ENCODE measurements at regions not wholly inside any gene's neighbourhood (a gene's known extent, or its start where the extent isn't known, plus 50 kb on each side); places are given as distances from the start of the nearest gene placed in this dataset.
A peak's percentile ranks its signal among the peaks of the same experiment; 100 is the strongest.

DNA sequence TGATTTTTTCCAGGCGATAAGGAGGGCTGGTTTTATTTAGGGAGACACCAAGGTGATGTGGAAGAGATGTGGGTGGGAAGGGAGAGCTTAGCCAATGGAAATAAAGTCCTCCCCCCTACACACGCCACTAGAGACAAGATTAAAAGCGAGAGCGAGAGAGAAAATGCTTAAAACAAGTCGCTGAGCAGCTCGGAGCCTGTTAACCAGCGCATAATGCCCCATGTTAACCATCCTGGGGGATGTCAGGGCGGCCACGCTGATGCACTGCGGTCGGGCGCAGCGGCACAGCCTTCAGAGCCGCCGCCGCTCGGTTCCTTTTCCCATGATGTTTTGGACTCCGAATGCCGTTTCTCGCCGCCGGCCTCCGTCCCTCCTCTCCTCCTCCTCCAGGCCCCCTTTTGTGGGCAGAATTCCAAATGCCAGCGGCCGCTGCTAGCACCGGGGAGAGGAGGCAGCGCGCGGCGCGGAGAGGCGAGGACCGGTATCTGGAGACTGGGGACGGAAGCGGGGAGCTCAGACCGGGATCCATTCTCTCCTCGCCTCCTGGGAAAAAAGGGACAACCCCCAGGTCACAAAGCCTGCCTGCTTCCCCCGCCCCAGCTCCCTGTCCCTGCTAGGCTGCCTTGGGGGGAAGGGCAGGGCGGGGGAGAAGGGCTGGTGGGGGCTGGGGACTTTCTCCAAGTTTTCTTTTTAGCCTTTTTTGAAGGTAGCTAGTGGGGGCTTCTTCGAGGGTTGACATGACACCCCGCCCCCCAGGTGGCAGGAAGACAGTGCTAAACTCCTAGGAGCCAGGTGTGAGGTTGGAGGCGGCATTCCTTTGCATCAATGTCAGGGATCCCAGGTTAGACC is 98.1 kb upstream of the CCL2 start:
- no peak for DNase-seq

DNA sequence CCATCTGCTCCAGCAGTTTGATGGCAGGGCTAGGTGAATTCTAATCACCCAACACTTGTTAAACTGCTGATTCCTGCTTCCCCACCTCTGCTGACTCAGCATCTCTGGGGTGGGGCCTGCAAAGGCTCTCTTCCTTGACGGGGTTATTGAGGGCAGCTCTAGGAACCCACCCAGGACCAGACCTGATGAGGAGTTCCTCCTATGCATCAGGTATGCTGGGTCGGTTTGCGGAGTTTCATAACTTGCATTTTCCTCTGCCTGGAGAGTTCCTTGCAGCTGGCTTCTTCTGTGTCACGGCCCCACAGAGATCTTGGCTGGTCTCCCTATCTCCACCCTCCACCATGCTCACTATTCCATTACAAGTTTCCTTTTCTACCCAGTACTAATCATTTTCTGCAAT is 93.4 kb upstream of the CCL2 start:
- no peak for DNase-seq

DNA sequence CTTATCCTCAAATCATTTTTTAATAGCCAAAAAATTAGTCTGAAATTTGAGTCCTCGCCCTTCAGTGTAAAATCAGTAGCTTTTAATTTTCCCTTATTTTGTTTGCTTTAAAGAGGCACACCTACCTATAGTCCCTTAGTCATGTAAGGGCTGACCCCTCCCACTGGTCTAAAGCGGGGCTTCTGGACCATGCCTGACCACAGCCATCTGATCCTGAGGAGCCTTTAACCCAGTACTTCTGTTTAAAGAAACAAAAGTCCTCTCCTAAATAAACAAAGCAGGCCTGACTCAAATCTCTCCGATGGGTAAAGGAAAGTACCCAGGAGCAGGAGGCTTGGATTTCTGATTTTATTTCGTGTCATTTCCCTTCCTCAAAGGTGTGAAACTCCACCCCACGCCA is 92.0 kb upstream of the CCL2 start:
- DNase-seq = no peak

- no peak for DNase-seq
Observed at GRCh38 chr17:34163646-34164045, 91.4 kb upstream of the CCL2 start.

DNA sequence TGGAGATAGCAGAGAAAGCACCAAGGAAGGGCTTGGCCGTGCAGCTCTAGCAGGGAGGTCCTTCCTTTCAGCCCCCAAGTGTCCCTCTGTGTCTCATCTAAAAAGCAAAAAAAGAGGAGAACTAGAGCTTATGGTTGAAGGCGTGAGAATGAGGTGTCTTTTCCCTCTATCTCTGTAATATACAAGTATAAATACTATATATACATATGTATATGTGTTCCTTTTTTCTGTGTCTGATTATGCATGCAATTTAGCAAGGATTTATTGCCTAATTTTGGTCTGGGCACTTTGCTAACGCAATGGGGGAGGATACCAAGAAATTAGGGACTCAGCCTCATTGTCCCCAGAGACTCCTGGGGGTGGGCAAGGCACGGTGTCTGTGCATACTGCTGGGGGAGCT is 90.2 kb upstream of the CCL2 start:
- DNase-seq = no peak

DNA sequence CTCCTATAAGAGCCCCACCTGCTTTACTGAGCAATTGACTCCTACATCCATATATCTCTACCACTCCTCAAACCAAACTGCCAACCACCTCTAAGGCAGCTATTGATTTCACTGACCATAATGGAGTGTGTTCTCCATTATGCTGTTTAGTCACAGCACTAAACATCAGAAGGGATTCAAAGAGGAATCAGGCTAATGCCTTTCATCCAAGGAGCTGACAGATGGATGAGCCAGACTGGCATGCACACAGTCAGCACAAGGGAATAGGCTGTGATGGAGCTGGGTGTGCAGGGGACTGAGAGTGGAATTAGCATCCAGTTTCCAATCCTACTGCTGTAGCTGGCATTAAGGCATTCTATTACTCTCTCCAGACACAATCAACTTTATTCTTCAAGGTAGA is 88.7 kb upstream of the CCL2 start:
- DNase-seq = no peak

DNA sequence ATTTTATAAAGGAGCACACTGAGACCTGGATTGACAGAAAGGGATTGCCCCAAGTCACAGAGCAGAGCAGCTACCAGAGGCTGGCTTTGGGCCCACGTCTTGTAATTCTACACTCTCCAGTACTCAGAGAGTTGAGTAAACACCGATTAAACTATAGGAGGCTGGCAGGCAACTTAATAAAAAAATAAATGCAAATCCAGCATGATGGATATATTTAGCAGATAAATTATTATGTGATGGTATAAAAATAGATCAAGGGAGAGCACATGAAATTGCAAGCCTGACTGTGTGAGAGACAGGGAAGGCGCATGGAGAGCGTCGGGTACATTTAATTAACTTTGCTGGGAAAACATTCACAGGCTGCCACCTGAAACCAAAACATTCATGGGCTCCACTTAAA is 87.7 kb upstream of the CCL2 start:
- DNase-seq = no peak

DNA sequence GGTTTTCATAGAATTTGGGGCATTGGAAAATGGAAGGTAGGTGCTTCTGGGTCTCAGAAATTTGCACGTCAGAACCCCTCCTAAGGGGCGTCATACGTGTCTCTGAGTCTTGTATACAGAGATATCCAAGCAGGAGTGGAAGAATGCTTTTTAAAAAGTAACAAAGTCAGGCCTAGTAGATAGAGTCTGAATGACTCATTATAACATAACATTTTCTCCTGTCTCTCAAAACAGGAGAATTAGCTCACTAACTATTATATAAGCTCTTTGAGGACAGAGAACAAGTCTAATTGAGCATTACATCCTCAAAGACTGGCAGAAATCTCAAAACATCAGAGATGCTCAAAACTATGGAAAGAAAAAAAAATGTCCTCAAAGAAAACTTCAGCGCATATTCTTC is 86.1 kb upstream of the CCL2 start:
- no peak for DNase-seq

- no peak for DNase-seq
Observed at GRCh38 chr17:34169496-34169895, 85.6 kb upstream of the CCL2 start.

DNA sequence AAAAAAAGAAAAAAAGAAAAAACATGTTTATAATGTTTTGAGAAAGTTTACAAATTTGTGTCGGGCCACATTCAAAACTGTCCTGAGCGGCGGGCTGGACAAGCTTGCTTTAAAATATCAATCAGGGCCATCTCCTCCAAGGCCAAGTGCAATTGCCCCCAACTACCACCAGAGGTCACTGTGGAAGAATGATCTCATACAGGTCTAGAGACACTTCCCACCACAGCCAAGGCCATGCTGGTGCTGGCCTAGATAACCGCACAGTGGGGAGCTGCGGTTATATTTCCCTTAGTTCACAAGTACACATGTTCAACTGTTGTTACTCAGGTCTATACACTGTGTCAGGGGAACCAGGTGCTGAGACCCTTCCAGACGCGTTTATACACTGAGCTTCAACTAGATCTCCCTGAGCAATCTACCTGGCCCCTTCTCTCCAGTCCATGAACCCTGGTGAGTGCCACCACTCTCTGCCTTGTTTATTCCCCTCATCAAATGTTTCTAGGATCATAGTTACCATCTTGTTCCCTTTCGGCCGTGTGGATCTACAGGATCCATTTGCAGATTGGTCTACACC is 83.8 kb upstream of the CCL2 start:
- DNase-seq = peak; percentile 32

DNA sequence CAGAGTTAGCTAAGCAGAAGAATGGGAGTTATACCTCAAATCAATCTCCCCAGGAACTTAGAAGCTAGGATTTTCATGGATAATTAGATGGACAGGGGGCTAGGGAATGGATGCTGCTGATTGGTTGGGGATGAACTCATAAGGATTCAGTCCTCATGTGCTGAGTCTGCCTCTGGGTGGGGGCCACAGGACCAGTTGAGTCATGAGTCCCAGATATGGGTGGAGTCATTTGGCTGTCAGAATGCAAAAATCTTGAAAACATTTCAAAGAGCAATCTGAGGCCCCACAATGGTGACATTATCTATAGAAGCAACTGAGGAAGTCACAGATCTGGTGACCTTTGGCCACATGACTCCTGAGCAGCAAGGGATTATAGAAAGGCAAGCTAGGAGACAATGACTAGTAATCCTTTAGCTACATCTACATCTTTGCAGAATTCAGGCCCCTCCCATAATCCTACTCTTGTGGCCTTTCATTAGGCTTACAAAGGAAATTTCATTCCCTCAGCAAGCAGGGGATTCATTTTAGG is 82.6 kb upstream of the CCL2 start:
- no peak for DNase-seq

DNA sequence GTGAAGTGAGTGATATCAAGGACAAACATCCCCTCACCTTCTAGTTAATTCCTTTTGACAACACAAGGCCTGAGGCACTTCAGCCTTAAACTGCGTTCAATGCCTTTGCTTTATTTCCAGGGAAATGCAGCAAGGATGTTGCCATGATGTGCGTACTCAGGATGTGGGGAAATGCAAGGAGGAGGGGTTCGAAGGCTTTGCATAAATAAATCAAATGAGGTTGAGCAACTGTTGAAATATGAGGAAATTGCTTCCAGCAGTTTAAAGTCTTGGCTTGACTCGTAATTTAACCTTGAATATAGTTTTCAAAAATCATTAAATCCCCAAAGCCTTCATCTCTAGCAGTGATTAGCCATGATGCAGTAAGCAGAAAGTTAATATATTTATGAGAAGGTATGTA is 81.8 kb upstream of the CCL2 start:
- no peak for DNase-seq

DNA sequence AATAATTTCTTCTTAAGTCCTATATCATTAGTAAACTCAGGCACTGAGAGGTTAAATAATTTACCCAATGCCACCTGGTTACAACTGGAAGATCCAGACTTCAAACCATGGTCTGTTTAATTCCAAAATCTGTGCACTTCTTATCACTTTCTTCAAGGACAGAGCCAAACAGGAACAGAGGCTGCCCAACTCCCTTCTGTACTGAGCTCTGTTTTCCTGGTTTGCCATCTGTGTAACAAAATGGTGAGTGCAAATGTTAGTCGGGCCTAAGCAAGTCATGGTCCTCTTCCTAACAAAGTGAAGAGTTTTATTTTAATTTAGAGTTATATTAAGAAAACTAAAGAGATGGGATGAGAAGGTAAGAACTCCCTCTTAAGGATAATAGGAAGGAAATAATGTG is 80.6 kb upstream of the CCL2 start:
- DNase-seq = no peak

DNA sequence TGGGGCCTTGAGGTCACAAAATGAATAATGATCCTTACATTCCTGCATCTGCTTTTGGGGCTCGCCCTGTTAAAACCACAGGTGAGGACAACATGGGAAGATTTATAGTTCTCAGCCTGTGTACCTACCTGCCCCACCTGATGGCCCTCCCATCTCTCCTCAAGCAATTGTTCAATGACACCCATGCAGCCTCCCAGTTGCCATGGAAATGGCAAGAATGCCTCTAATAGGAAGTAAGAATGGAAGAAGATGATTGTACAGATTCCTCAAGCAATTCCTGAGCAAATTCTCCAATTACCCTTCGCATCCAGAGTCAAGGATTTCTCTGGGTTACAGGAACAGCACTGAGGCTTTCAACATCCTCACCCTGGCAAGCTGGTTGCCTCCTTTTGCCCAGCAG is 78.6 kb upstream of the CCL2 start:
- no peak for DNase-seq

GRCh38 chr17:34177642-34178041 is 77.4 kb upstream of the CCL2 start:
- no peak for DNase-seq

GRCh38 chr17:34178092-34178491 is 77.0 kb upstream of the CCL2 start:
- DNase-seq = no peak

DNA sequence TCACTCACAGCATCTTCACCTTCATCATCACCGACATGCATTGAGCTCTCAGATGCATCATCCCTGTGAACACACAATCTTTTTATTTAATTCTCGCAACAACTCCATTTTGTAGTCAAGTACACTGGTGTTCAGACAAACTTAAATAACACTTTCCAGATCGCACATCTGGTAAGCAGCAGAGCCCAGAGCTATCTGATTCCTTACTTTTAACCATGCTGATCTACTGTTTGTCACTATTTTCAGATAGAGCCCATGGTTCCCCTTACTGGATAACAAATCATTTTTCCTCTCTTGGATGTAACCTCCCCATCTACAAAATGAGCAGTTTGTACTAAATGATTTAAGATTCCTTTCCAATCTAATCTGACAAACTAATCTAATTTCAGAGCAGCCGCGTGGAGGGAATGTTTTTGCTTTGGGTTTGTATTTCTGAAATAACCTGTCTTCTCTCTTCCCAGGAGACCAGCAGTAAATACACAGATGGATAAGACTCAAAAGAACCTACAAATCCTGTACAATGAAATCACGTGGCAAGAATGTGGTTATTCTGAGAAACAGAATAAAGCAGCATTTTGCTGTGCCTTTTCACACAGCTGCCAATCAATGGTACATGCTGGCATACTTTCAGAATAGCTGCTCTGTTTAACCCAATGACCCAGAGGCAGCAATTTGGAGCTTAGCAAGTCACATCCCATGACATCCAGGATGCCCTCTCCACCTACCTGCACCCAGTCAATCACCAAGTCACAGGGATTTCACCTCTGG is 72.9 kb upstream of the CCL2 start:
- no peak for DNase-seq

DNA sequence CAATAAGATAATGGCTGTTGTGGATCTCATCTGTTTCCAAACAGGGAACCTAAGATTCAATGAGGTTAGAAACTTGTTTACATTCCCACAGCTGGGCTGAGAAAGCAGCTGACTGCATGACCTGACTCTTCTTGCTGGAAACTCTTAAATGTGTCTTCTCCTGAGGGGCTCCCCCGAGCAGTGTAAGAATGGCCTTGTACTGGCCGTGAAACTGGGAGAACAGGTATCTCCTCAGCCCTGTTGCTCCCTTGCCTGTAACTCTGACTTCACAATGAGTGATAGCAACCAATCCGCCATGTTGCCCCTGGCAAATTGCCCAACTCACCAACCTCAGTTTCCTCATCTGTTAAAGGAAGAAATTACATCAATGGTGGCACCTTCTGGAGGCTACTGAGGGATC is 59.1 kb upstream of the CCL2 start:
- DNase-seq = no peak

GRCh38 chr17:34198519-34198918 is 56.6 kb upstream of the CCL2 start:
- DNase-seq = no peak

DNA sequence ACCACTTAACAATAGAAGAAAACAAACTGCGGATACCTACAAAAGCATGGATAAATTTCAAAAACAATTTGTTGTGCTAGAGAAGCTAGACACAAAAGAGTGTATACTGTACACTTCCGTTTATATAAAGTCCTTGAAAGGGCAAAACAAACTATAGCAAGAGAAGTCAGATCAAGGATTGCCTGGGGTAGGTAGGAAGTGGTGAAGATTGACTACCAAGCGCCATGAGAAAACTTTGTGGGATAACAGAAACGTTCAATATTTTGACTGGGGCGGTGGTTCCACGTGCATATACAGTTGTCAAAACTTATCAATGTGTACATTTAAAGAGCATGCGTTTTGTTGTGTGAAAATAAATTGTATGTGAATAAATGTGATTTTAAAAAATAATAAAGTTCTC is 55.6 kb upstream of the CCL2 start:
- DNase-seq = no peak

GRCh38 chr17:34199932-34200534 is 55.1 kb upstream of the CCL2 start:
- DNase-seq = peak; percentile 64

DNA sequence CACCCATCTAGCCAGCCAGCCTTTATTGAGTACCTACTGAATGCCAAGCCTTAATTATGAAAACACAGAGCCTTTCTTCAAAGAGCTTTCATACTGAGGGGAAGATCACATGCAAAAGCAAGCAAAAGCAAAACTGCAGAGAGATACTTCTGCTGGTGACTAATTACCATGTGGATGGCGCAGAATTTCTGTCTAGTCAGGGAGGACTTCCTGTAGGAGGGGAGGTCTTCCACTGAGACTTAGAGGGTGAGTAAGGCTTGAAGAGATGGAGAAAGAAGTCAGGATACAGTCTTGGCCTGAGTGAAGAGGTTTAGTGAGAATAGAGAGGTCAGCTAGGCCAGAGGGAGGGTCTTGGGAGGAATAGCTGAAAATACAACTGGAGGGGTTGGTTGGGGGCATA is 53.9 kb upstream of the CCL2 start:
- DNase-seq = peak; percentile 33

- no peak for DNase-seq
Observed at GRCh38 chr17:34201767-34202166, 53.3 kb upstream of the CCL2 start.

Data from CD4-positive, alpha-beta T cell treated with Interferon gamma for 1 hour (primary cell).